Esophagus muscularis mucosa (tissue), 3 donors: ENCODE measurements at regions not wholly inside any gene's neighbourhood (a gene's known extent, or its start where the extent isn't known, plus 50 kb on each side); places are given as distances from the start of the nearest gene placed in this dataset.

ENCODE experiments used
- CTCF ChIP-seq, 3 experiments: fragments of 200-600 bp in 2 of 3; fragments of 450-650 bp in 1 of 3; sonication (generic) in 2 of 3; IDR thresholded peaks; one replicate each; pipeline ENCODE4 v1.5.1; 2017 to 2019; ENCODE audit warnings: antibody characterized with exemption in 3 of 3, mild to moderate bottlenecking in 2 of 3, moderate library complexity in 1 of 3
- EP300 ChIP-seq: sonication (generic); formaldehyde crosslinking; IDR thresholded peaks from one replicate; pipeline ENCODE4 v1.6.1; 2017; ENCODE audit warnings: antibody characterized with exemption

GRCh38 chr5:3329427-3329826, 266.2 kb upstream of the IRX1 start:
- TF ChIP-seq CTCF (IDR thresholded peaks at IDR 0.05) (no peak), EP300 (no peak)
